Thoracic aorta (tissue), 2 donors: ENCODE measurements at regions not wholly inside any gene's neighbourhood (a gene's known extent, or its start where the extent isn't known, plus 50 kb on each side); places are given as distances from the start of the nearest gene placed in this dataset.

Source experiments
- ATAC-seq: fragments of 150-250 bp; one replicate; pipeline ENCODE4 v1.8.0; 2017; ENCODE audit warnings: low read depth; ENCODE audit not compliant: insufficient number of reproducible peaks, low FRiP score
- DNase-seq: peaks from one replicate; pipeline ENCODE4 v3.0.0-alpha.2; 2020; ENCODE audit warnings: low spot score
- H3K27ac ChIP-seq, 2 donors: fragments of 200-600 bp; sonication (generic); 1 replicate in 1 of 2; 2 replicates in 1 of 2; pipeline ENCODE4 v1.5.1; 2016; ENCODE audit warnings: mild to moderate bottlenecking in 2 of 2, moderate library complexity in 2 of 2
- H3K27me3 ChIP-seq: fragments of 200-600 bp; sonication (generic); replicated peaks from 2 replicates; pipeline ENCODE4 v1.6.0; 2016; ENCODE audit warnings: mild to moderate bottlenecking; ENCODE audit not compliant: insufficient read depth
- H3K36me3 ChIP-seq: fragments of 200-600 bp; sonication (generic); one replicate; pipeline ENCODE4 v1.5.1; 2016
- H3K4me1 ChIP-seq, 2 donors: fragments of 200-600 bp; sonication (generic); 1 replicate in 1 of 2; 2 replicates in 1 of 2; pipeline versions ENCODE4 v1.5.1 to v1.6.0; 2016; ENCODE audit warnings: low read depth in 2 of 2, mild to moderate bottlenecking in 1 of 2; ENCODE audit not compliant: control insufficient read depth in 1 of 2
- H3K4me3 ChIP-seq: fragments of 200-600 bp; sonication (generic); 2 replicates; pipeline ENCODE4 v1.5.1; 2016; ENCODE audit warnings: mild to moderate bottlenecking
- H3K9me3 ChIP-seq: fragments of 200-600 bp; sonication (generic); 2 replicates; pipeline ENCODE4 v1.5.1; 2016
- CTCF ChIP-seq: fragments of 200-600 bp; sonication (generic); IDR thresholded peaks from one replicate; pipeline ENCODE4 v1.5.1; 2019; ENCODE audit warnings: antibody characterized with exemption

DNA sequence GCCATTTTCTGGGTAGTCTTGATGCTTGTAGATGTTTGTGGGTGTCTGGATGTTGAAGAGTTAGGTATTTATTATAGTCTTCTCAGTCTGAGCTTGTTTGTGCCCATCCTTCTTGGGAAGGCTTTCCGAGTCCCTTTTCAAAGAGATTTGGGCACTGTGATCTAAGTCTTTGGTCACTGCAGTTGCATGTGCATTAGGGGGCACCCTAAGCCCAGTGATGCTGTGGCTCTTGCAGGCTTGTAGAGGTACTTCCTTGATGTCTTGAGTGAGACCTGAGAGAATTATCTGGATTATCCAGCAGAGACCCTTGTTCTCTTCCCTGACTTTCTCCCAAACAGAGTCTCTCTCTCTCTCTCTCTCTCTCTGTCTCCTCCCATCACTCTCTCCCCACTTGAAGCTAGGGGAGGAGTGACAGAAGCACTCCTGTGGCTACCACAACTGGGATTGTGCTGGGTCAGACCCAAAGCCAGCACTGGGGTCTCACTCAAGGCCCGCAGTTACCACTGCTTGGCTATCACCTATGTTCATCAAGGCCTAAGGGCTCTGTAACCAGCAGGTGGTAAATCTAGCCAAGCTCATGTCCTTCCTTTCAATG is 68.5 kb downstream of the TMCO5A start:
- no peak for DNase-seq
- no peak overlapping the region for H3K4me3 ChIP-seq
- no peaks in the 10 kb centered on the region for H3K27me3 ChIP-seq
- H3K27ac ChIP-seq, result no peak overlapping the region
- no peaks in the 10 kb centered on the region for H3K36me3 ChIP-seq
- H3K9me3 ChIP-seq, result no peaks in the 10 kb centered on the region
- no peak for ATAC-seq
- H3K4me1 ChIP-seq, result no peaks in the 10 kb centered on the region
- peak; percentile 28 for TF ChIP-seq CTCF

DNA sequence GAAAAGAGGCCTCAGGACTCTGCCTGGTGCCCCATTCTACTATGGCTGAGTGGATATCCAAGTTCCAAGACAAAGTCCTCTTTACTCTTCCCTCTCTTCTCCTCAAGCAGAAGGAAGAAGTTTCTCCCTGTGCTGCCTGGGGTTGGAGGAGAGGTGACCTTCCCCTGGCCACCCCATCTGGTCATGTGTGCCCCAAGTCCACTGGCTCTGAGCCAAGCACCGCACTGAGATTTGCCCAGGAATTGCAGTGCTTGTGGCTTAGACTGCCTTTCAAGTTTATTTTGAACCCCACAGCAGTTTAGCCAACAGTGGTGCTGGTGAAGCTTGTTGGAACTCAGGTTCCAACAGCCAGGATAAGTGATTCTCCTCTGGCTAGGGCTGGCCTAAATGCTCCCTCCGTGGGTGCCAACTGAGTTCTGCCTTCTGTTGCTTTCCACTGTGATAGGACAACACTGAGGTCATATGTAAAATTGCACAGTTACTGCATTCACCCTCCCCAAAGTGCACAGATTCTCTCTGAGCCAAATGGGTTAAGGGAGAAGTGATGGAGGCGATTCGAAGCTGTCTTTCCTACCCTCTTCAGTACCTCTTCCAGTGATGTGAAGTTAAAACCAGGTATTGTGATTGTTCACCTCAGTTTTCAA is 69.9 kb downstream of the TMCO5A start:
- ATAC-seq, result no peak

DNA sequence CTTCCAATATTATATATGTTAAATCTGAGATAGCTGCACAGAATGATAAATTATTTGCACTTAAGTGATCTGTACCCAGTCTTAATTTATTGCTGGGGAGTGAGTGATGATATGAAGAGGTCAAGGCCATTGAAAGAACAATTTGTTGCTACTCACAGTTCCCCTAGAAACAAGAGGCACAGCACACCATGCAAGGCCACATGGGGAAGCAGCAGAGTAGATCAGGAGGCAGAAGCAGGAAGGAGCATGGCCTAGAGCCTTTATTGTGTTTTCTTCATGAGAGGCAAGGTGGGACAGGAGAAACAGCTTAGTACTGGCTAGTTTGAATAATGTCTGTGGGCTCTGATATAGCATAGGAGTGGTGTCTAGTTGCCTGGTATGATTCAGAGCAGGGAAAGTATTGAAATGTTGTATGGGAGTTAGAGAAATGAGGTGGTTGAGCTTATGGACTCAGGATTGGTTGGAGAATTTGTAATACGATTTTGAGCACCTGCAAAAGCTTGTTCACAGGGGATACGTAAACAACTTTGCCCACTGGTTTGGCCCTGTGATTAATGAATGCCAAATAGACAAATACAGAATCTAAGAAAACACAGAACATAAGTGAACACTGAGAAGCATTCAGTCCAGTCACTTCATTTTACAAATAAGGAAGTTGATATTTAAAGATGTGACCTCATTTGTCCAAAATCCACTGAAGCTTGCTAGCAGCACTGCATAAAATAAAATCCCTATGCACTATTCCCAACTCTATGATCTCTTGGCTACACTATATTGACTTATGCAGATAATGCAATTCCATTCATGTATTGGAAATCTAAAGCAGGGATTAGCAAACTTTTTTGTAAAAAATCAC is 71.7 kb downstream of the TMCO5A start:
- Histone ChIP-seq H3K9me3 (no peaks in the 10 kb centered on the region), H3K27me3 (no peaks in the 10 kb centered on the region), H3K27ac (peak overlapping the region in 1 of 2 donors; percentile 36), H3K36me3 (no peaks in the 10 kb centered on the region), H3K4me1 (no peaks in the 10 kb centered on the region), H3K4me3 (no peak overlapping the region)
- ATAC-seq (peak; percentile 55), DNase-seq (no peak)
- TF ChIP-seq CTCF, result no peak

More for the DNA sequence above, 69.9 kb downstream of the TMCO5A start:
- Histone ChIP-seq H3K4me3 (no peak overlapping the region), H3K4me1 (no peaks in the 10 kb centered on the region), H3K27ac (no peak overlapping the region), H3K36me3 (no peaks in the 10 kb centered on the region), H3K9me3 (no peaks in the 10 kb centered on the region), H3K27me3 (no peaks in the 10 kb centered on the region)
- TF ChIP-seq CTCF, result no peak
- no peak for DNase-seq

- no peak overlapping the region for H3K27ac ChIP-seq
- no peak for TF ChIP-seq CTCF
- H3K4me1 ChIP-seq, result no peaks in the 10 kb centered on the region
- H3K27me3 ChIP-seq, result no peaks in the 10 kb centered on the region
- H3K36me3 ChIP-seq, result no peaks in the 10 kb centered on the region
- ATAC-seq (no peak), DNase-seq (no peak)
- H3K9me3 ChIP-seq, result no peaks in the 10 kb centered on the region
- H3K4me3 ChIP-seq, result no peak overlapping the region
These were observed 76.0 kb downstream of the TMCO5A start for GRCh38 chr15:38010395-38010794.

GRCh38 chr15:38012894-38013293 is 78.5 kb downstream of the TMCO5A start:
- no peak for DNase-seq
- Histone ChIP-seq H3K4me1 (no peaks in the 10 kb centered on the region), H3K9me3 (no peaks in the 10 kb centered on the region), H3K27me3 (no peaks in the 10 kb centered on the region), H3K4me3 (no peak overlapping the region), H3K36me3 (no peaks in the 10 kb centered on the region), H3K27ac (no peak overlapping the region)
- TF ChIP-seq CTCF, result no peak
- ATAC-seq, result no peak
